Upper lobe of left lung (tissue), 6 donors: ENCODE measurements at regions not wholly inside any gene's neighbourhood (a gene's known extent, or its start where the extent isn't known, plus 50 kb on each side); places are given as distances from the start of the nearest gene placed in this dataset.
A peak's percentile ranks its signal among the peaks of the same experiment; 100 is the strongest.

Experiments used
- ATAC-seq, 2 donors: fragments of 200-7000 bp; cut with Tn5 transposase; one replicate each; pipeline ENCODE4 v1.9.1; 2022; ENCODE audit warnings: mild to moderate bottlenecking in 2 of 2, moderate library complexity in 2 of 2; ENCODE audit not compliant: low FRiP score in 2 of 2
- DNase-seq, 2 donors: peaks; one replicate each; pipeline ENCODE4 v3.0.0-alpha.2; 2019 to 2020
- H3K27ac ChIP-seq, 4 donors: fragments of 200-600 bp; sonication (generic); one replicate each; pipeline ENCODE4 v1.5.1; 2016 to 2019
- H3K27me3 ChIP-seq, 4 donors: fragments of 200-600 bp; sonication (generic); one replicate each; pipeline ENCODE4 v1.5.1; 2017 to 2019
- H3K36me3 ChIP-seq, 4 donors: fragments of 200-600 bp; sonication (generic); one replicate each; pipeline ENCODE4 v1.5.1; 2016 to 2019
- H3K4me1 ChIP-seq, 4 donors: fragments of 200-600 bp; sonication (generic); one replicate each; pipeline ENCODE4 v1.5.1; 2018 to 2019
- H3K4me3 ChIP-seq, 4 donors: fragments of 200-600 bp; sonication (generic); one replicate each; pipeline ENCODE4 v1.5.1; 2017 to 2019; ENCODE audit warnings: mild to moderate bottlenecking in 2 of 4, moderate library complexity in 1 of 4
- H3K9me3 ChIP-seq, 4 donors: fragments of 200-600 bp; sonication (generic); one replicate each; pipeline ENCODE4 v1.5.1; 2018 to 2019
- CTCF ChIP-seq, 6 experiments: fragments of 450-650 bp in 4 of 6; fragments of 200-600 bp in 2 of 6; sonication (generic) in 2 of 6; IDR thresholded peaks; one replicate each; pipeline ENCODE4 v1.5.1; 2016 to 2019; ENCODE audit warnings: antibody characterized with exemption in 6 of 6
- EP300 ChIP-seq, 4 donors: sonication (generic); formaldehyde crosslinking; IDR thresholded peaks; one replicate each; pipeline ENCODE4 v1.5.1; 2017; ENCODE audit warnings: antibody characterized with exemption in 4 of 4, control low read depth in 2 of 4
- POLR2A ChIP-seq, 4 donors: fragments of 450-650 bp; IDR thresholded peaks; one replicate each; pipeline ENCODE4 v1.5.1; 2016 to 2017; ENCODE audit warnings: antibody characterized with exemption in 4 of 4, mild to moderate bottlenecking in 2 of 4
- POLR2AphosphoS5 ChIP-seq, 2 donors: sonication (generic); formaldehyde crosslinking; IDR thresholded peaks; one replicate each; pipeline ENCODE4 v1.5.1; 2017; ENCODE audit warnings: antibody characterized with exemption in 2 of 2
- WGBS, 2 donors: methylation state at CpG; one replicate each; pipeline ENCODE4 v1.1.5; 2017 to 2018; 5-methylcytosine and 5-hydroxymethylcytosine counted together
- donor health status: DM: no; HTN: no; CAD: no; lungs with moderate emphysema.
- donor health status: DM: no; HTN: yes; CAD: no; lungs with severe emphysema.

GRCh38 chr14:101506926-101507835 lies 54.1 kb upstream of the DIO3 start:
- peak in 1 of 2 donors; percentile 10 for DNase-seq
- peaks cover 0 to 6% (median 0%) of the 10 kb centered on the region in 4 donors for H3K9me3 ChIP-seq
- H3K36me3 ChIP-seq = no peaks in the 10 kb centered on the region
- no peaks in the 10 kb centered on the region for H3K27me3 ChIP-seq
- TF ChIP-seq EP300 (IDR thresholded peaks at IDR 0.05) (no peak), POLR2A (IDR thresholded peaks at IDR 0.05) (no peak), POLR2AphosphoS5 (IDR thresholded peaks at IDR 0.05) (no peak), CTCF (IDR thresholded peaks at IDR 0.05) (no peak)
- no peaks in the 10 kb centered on the region for H3K4me1 ChIP-seq
- no peak overlapping the region for H3K4me3 ChIP-seq
- 73 to 79% methylated on average over 21 to 27 of the region's 27 CpGs for WGBS, 2 donors
- ATAC-seq = no peak
- no peak overlapping the region for H3K27ac ChIP-seq

GRCh38 chr14:101507836-101508150 lies 53.5 kb upstream of the DIO3 start:
- no peak for ATAC-seq
- Histone ChIP-seq H3K27me3 (no peaks in the 10 kb centered on the region), H3K4me1 (no peaks in the 10 kb centered on the region), H3K36me3 (no peaks in the 10 kb centered on the region), H3K9me3 (peaks cover 0 to 6% (median 0%) of the 10 kb centered on the region in 4 donors), H3K4me3 (no peak overlapping the region), H3K27ac (no peak overlapping the region)
- WGBS, 2 donors = 82 to 83% methylated on average over 4 of the region's 4 CpGs
- DNase-seq = peak in 1 of 2 donors; percentile 12
- TF ChIP-seq CTCF (IDR thresholded peaks at IDR 0.05) (no peak), EP300 (IDR thresholded peaks at IDR 0.05) (no peak), POLR2A (IDR thresholded peaks at IDR 0.05) (no peak), POLR2AphosphoS5 (IDR thresholded peaks at IDR 0.05) (no peak)

GRCh38 chr14:101508196-101508947 lies 52.9 kb upstream of the DIO3 start:
- H3K36me3 ChIP-seq = no peaks in the 10 kb centered on the region
- no peak overlapping the region for H3K27ac ChIP-seq
- 86 to 87% methylated on average over 8 to 12 of the region's 12 CpGs for WGBS, 2 donors
- peak in 1 of 2 donors; percentile 10 for DNase-seq
- TF ChIP-seq CTCF (IDR thresholded peaks at IDR 0.05) = no peak
- no peak for TF ChIP-seq POLR2A (IDR thresholded peaks at IDR 0.05)
- TF ChIP-seq POLR2AphosphoS5 (IDR thresholded peaks at IDR 0.05) = no peak
- no peak for TF ChIP-seq EP300 (IDR thresholded peaks at IDR 0.05)
- H3K4me1 ChIP-seq = no peaks in the 10 kb centered on the region
- peaks cover 0 to 5% (median 0%) of the 10 kb centered on the region in 4 donors for H3K9me3 ChIP-seq
- no peak for ATAC-seq
- H3K27me3 ChIP-seq = no peaks in the 10 kb centered on the region
- H3K4me3 ChIP-seq = no peak overlapping the region

GRCh38 chr14:101508948-101509729 lies 52.2 kb upstream of the DIO3 start:
- Histone ChIP-seq H3K27ac (no peak overlapping the region), H3K36me3 (no peaks in the 10 kb centered on the region), H3K4me3 (no peak overlapping the region), H3K4me1 (no peaks in the 10 kb centered on the region), H3K9me3 (no peaks in the 10 kb centered on the region), H3K27me3 (no peaks in the 10 kb centered on the region)
- TF ChIP-seq POLR2A (IDR thresholded peaks at IDR 0.05) = no peak
- TF ChIP-seq EP300 (IDR thresholded peaks at IDR 0.05) = no peak
- no peak for TF ChIP-seq POLR2AphosphoS5 (IDR thresholded peaks at IDR 0.05)
- no peak for TF ChIP-seq CTCF (IDR thresholded peaks at IDR 0.05)
- no peak for ATAC-seq
- WGBS, 2 donors = 93 to 94% methylated on average over 16 to 18 of the region's 18 CpGs
- DNase-seq = peak in 1 of 2 donors; percentile 14
